HFF-Myc (cell line): ENCODE measurements at regions not wholly inside any gene's neighbourhood (a gene's known extent, or its start where the extent isn't known, plus 50 kb on each side); places are given as distances from the start of the nearest gene placed in this dataset.
"Not testable (repeated sequence)": the region's sequence is repeated elsewhere in the genome, so short reads cannot be mapped to it uniquely, and the experiment has no call there.

Experiments
- DNase-seq: peaks from one replicate; pipeline ENCODE4 v3.0.0-alpha.2; 2011; ENCODE audit warnings: low read depth; ENCODE audit errors: extremely low read depth
- H3K4me3 ChIP-seq: replicated peaks from 2 replicates; pipeline ENCODE4 v1.5.1; 2011; ENCODE audit warnings: low read depth, mild to moderate bottlenecking, control low read depth, low read length
- TF ChIP-seq, protein P1 (sequence below): IDR thresholded peaks from 2 replicates; pipeline ENCODE4 v1.5.1; 2012; ENCODE audit warnings: mild to moderate bottlenecking, low read depth, low read length, control low read depth; ENCODE audit errors: missing control alignments

DNA sequence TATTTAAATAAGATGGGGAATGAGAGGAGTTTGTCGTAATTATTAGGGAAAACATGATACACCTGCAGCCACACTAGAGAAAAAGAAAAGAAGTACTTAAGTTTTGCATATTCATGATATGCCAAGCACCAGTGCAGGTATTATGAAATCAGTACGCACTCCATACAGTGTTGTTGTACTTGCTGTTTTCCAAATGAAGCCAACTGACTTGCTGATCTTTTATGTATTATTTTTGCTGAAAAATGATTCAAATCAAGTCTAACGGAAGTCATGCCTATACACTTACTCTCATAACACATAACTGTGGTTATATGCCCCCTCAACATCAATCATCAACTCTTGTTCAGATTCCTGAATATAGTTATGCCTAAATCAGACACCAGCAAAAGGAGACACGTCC lies 584.9 kb upstream of the EYS start:
- DNase-seq = no peak
- TF ChIP-seq, protein P1, sequence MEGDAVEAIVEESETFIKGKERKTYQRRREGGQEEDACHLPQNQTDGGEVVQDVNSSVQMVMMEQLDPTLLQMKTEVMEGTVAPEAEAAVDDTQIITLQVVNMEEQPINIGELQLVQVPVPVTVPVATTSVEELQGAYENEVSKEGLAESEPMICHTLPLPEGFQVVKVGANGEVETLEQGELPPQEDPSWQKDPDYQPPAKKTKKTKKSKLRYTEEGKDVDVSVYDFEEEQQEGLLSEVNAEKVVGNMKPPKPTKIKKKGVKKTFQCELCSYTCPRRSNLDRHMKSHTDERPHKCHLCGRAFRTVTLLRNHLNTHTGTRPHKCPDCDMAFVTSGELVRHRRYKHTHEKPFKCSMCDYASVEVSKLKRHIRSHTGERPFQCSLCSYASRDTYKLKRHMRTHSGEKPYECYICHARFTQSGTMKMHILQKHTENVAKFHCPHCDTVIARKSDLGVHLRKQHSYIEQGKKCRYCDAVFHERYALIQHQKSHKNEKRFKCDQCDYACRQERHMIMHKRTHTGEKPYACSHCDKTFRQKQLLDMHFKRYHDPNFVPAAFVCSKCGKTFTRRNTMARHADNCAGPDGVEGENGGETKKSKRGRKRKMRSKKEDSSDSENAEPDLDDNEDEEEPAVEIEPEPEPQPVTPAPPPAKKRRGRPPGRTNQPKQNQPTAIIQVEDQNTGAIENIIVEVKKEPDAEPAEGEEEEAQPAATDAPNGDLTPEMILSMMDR = no peak
- no peak overlapping the region for H3K4me3 ChIP-seq

DNA sequence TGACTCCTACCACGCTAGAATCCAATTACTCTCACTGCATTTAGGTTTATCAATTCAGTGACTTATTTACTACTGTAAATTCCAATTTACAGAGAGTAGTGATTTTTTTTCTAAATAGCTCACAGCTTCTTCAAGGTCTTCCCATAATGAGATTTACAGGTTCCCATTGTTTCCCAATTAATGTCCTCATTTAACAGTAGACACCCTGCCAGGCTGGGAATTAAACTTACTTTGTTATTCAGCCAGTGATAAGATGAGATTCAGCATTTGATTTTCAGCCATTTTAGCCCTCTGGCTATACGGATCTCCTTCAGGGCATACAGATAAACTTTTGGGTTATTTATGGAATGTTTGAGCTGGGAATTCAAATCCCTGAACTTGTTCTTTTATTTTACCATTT lies 582.9 kb upstream of the EYS start:
- TF ChIP-seq, protein P1 = no peak
- DNase-seq = no peak
- H3K4me3 ChIP-seq = no peak overlapping the region

DNA sequence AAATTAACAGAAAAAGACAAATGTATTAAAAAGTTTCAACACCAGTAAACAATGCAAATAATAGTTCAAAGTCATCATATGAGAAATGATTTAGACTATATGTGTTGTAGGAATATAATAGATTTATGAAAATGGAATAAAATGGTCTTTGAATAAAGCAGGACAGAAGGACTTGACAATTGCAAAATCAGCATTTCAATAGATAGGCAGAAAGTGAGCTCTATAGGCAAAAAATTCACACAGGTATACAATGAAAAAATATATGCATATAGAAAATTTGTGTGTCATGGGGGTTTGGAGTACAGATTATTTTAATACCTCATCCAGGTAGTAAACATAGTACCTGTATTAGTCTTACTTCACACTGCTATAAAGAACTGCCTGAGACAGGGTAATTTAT lies 571.1 kb upstream of the EYS start:
- H3K4me3 ChIP-seq = no peak overlapping the region
- TF ChIP-seq, protein P1 = no peak
- no peak for DNase-seq

DNA sequence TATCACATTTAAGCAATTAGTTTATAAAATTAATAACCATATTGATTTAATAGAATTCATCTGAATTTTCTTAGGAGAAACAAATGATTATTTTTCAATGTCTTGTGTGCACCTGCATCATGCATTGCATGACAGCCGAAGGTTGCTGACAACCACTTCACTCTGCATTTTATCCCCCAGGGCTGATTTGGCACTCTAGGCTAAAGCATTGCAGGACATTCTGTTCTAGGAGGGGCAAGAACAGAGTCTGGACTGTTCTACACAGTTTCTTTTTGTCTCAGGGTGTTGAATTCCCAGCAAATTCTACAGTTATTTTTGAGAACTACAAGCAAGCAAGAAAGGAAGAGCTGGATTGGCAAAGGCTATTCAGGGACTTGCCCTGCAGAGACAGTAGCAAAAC lies 570.4 kb upstream of the EYS start:
- TF ChIP-seq, protein P1 = no peak

DNA sequence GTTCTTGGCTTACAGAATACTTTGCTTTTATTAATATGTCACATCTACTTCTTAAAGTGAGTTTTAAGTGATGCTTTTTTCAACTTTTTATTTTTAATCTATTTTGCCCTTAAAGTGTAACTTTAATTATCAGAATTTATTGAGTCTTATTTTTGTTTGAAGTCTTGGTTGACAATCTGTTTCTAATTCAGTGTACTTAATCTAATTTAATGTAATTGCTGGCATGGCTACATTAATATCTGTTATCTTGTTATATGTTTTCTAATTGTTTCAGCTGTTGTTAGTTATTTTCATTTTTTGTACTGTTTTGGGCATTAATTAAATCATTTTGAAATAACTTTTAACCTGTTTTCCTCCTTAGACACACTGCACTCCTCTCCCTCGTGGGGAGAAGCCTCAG lies 558.7 kb upstream of the EYS start:
- TF ChIP-seq, protein P1 = no peak
- no peak for DNase-seq
- H3K4me3 ChIP-seq = no peak overlapping the region

More for the DNA sequence above, 570.4 kb upstream of the EYS start:
- DNase-seq = no peak
- no peak overlapping the region for H3K4me3 ChIP-seq

DNA sequence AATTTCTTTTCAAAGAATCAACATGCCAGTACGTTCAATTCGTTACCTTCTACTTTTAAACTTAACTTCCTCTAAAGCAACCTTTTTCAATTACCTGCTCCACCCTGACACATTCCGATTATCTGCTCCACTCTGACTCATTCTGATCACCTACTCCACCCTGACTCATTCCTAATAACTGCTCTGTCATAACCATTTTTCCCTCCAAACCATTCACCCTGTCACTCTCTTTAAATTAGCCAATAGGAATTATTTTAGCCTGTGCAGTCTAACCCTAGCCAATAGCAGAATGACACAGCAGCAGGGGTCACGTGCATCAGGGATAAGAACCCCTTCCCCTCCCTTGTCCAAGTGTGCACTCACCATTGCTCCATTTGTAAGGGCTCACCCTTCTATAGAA lies 557.4 kb upstream of the EYS start:
- TF ChIP-seq, protein P1 = no peak
- H3K4me3 ChIP-seq = no peak overlapping the region
- DNase-seq = no peak

DNA sequence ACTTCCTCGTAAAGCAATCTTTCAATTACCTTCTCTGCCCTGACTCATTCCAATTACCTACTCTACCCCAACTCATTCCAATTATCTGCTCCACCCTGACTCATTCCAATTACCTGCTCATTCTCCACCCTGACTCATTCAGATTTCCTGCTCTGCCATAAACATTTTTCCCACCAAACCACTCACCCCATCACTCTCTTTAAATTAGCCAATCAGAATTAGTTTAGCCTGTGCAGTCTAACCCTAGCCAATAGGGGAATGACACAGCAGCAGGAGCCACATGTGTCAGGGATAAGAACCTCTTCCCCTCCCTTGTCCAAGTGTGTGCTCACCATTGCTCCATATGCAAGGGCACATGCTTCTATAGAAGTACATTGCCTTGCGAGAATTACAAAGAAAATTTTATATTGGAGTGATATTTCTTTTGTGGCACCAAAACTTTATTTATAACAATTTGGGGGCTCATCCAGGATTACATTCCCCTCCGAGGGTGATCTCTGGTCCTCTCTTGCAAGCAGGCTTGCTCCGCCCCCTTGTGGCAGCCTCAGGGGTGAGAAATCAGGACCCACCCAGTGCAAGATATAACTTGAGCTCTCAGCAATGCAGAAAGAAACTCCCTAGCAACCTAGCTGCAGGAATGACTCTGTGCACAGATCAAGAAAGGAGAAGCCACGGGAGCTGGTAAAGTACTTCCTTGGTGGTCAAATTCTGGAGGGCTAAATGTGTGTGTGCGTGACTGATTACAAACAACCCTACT lies 551.9 kb upstream of the EYS start:
- not testable (repeated sequence) for DNase-seq, H3K4me3 ChIP-seq
